Glutamatergic neuron (in vitro differentiated cells): ENCODE measurements at regions not wholly inside any gene's neighbourhood (a gene's known extent, or its start where the extent isn't known, plus 50 kb on each side); places are given as distances from the start of the nearest gene placed in this dataset.

Source experiments
- DNase-seq: peaks from one replicate; pipeline ENCODE4 v3.0.0; 2022
- H3K27ac Mint-ChIP-seq: one replicate; pipeline ENCODE4 v1.8.0; 2020; ENCODE audit warnings: mild to moderate bottlenecking, mixed read lengths, inconsistent platforms; ENCODE audit not compliant: unreplicated experiment
- H3K27me3 Mint-ChIP-seq: one replicate; pipeline ENCODE4 v1.8.0; 2020; ENCODE audit warnings: mild to moderate bottlenecking, moderate library complexity, mixed read lengths, inconsistent platforms; ENCODE audit not compliant: unreplicated experiment
- H3K36me3 Mint-ChIP-seq: one replicate; pipeline ENCODE4 v1.8.0; 2020; ENCODE audit warnings: mild to moderate bottlenecking, mixed read lengths, inconsistent platforms; ENCODE audit not compliant: unreplicated experiment
- H3K4me1 Mint-ChIP-seq: one replicate; pipeline ENCODE4 v1.8.0; 2020; ENCODE audit warnings: mild to moderate bottlenecking, low read depth, mixed read lengths, inconsistent platforms; ENCODE audit not compliant: unreplicated experiment
- H3K4me3 Mint-ChIP-seq: one replicate; pipeline ENCODE4 v1.8.0; 2020; ENCODE audit warnings: mild to moderate bottlenecking, mixed read lengths, inconsistent platforms; ENCODE audit not compliant: unreplicated experiment
- H3K9me3 Mint-ChIP-seq: one replicate; pipeline ENCODE4 v1.8.0; 2020; ENCODE audit warnings: mild to moderate bottlenecking, moderate library complexity, mixed read lengths, inconsistent platforms; ENCODE audit not compliant: unreplicated experiment
- TF ChIP-seq, protein P1 (sequence below): fragments of 200-600 bp; sonication (generic); IDR thresholded peaks from one replicate; pipeline ENCODE4 v1.5.0; 2021; ENCODE audit not compliant: partially characterized antibody, unreplicated experiment

DNA sequence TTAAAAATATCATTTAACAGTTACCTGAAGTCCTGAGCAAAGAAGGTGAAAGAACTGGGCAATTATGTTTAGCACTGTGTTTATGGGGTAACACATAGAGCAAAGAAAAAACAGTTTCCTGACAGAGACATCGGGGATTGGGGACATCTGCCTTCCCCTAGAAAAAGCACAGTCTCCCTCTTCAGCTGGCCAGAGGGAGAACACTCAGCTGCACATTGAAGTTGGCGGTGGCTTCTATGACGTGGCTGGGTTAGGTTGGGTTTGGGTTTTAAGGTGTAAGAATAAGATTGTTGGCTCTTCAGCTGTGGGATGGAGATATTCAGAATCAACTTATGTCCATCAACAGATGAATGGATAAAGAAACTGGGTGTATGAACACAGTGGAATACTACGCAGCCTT is 124.0 kb upstream of the DTNBP1 start:
- H3K4me3 Mint-ChIP-seq: no peak overlapping the region
- peaks cover 1% of the 10 kb centered on the region for H3K27me3 Mint-ChIP-seq
- peaks cover 5% of the 10 kb centered on the region for H3K9me3 Mint-ChIP-seq
- H3K4me1 Mint-ChIP-seq: peaks cover 2% of the 10 kb centered on the region
- DNase-seq: no peak
- H3K36me3 Mint-ChIP-seq: peaks cover 8% of the 10 kb centered on the region
- H3K27ac Mint-ChIP-seq: no peak overlapping the region
- TF ChIP-seq, protein P1, sequence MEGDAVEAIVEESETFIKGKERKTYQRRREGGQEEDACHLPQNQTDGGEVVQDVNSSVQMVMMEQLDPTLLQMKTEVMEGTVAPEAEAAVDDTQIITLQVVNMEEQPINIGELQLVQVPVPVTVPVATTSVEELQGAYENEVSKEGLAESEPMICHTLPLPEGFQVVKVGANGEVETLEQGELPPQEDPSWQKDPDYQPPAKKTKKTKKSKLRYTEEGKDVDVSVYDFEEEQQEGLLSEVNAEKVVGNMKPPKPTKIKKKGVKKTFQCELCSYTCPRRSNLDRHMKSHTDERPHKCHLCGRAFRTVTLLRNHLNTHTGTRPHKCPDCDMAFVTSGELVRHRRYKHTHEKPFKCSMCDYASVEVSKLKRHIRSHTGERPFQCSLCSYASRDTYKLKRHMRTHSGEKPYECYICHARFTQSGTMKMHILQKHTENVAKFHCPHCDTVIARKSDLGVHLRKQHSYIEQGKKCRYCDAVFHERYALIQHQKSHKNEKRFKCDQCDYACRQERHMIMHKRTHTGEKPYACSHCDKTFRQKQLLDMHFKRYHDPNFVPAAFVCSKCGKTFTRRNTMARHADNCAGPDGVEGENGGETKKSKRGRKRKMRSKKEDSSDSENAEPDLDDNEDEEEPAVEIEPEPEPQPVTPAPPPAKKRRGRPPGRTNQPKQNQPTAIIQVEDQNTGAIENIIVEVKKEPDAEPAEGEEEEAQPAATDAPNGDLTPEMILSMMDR: no peak

DNA sequence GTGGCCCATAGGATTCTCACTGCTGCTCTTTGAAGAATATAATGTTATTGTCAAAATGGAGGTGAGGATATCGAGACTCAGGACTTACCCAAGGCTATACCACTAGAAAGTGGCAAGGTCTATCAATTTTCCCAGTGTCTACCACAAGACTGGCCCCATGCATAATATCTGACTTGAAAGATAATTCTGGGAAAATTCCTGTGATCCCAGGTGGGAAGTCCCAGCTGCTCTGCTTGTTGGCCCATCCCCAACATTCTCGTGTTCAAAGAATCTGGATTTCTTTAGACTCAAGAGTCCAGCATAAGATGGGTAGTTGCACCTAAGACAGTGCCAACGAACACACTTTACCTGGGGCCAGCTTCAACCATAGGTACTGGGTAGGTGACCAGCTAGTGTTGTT is 120.7 kb upstream of the DTNBP1 start:
- Mint-ChIP-seq H3K27ac (no peak overlapping the region), H3K4me3 (no peak overlapping the region), H3K36me3 (no peaks in the 10 kb centered on the region), H3K9me3 (peaks cover 3% of the 10 kb centered on the region), H3K4me1 (peaks cover 7% of the 10 kb centered on the region), H3K27me3 (peaks cover 1% of the 10 kb centered on the region)
- TF ChIP-seq, protein P1: no peak
- DNase-seq: no peak

DNA sequence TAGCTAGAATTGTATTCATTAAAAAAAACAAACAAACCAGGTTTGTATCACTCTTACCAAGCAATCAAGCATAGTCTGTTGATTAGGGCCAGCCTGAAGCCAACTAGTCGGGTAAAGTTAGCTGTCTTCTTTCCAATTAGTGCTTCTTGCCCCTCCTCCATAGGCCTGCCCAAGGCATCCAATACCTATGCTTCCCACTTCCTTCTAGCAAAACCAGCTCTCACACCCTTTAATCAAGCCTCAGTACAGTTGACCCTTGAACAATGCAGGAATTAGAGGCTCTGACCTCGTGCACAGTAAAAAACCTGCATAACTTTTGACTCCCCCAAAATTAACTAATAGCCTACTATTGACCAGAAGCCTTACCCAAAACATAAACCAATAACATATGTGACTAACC is 119.1 kb upstream of the DTNBP1 start:
- Mint-ChIP-seq H3K9me3 (peaks cover 3% of the 10 kb centered on the region), H3K36me3 (no peaks in the 10 kb centered on the region), H3K4me1 (peaks cover 17% of the 10 kb centered on the region), H3K27ac (no peak overlapping the region), H3K27me3 (peaks cover 1% of the 10 kb centered on the region), H3K4me3 (no peak overlapping the region)
- TF ChIP-seq, protein P1: no peak
- no peak for DNase-seq

DNA sequence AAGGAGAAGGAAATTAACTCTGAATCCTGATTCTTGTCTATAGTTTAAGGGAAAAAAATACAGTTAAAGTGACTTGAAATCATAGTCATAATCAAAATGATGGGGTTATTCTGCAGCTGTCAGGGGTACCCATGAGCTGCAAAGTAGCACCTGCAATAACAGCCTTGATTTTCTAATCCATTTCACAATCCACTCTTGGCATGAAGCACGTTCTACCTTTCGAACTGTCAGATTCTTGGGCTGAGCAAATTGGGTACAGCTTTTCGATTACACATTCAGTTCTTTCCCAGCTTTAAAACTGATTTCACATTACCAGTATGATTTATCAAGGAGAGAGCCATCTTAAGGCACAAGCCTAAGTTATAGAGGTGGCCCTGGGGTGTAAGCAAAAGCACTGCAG is 118.5 kb upstream of the DTNBP1 start:
- Mint-ChIP-seq H3K27me3 (peaks cover 1% of the 10 kb centered on the region), H3K27ac (no peak overlapping the region)

DNA sequence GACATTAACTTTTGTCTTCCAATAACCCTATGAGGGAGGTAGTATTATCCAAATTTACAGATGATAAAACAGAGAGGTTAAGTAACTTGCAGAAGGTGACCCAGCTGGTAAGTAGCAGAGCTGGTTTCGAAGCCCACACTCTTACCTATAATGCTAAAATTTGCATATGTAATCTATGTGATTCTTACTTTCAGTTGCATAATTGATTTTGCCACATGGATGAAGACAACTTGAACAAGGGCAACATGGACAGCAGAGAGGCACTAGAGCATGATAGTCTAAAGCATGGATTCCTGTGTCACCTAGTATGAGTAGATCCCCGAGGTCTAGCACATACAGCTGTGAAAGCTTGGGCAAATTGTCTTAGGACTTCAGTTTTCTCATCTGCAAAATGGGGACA is 117.6 kb upstream of the DTNBP1 start:
- no peak overlapping the region for H3K4me3 Mint-ChIP-seq
- peaks cover 2% of the 10 kb centered on the region for H3K9me3 Mint-ChIP-seq
- peaks cover 17% of the 10 kb centered on the region for H3K4me1 Mint-ChIP-seq
- H3K27ac Mint-ChIP-seq: no peak overlapping the region
- H3K27me3 Mint-ChIP-seq: no peaks in the 10 kb centered on the region
- H3K36me3 Mint-ChIP-seq: no peaks in the 10 kb centered on the region
- DNase-seq: no peak
- TF ChIP-seq, protein P1: no peak

More for the DNA sequence above, 118.5 kb upstream of the DTNBP1 start:
- no peak overlapping the region for H3K4me3 Mint-ChIP-seq
- peaks cover 17% of the 10 kb centered on the region for H3K4me1 Mint-ChIP-seq
- H3K9me3 Mint-ChIP-seq: peaks cover 3% of the 10 kb centered on the region
- TF ChIP-seq, protein P1: no peak
- no peak for DNase-seq
- no peaks in the 10 kb centered on the region for H3K36me3 Mint-ChIP-seq
